ENCODE measurements at regions not wholly inside any gene's neighbourhood (a gene's known extent, or its start where the extent isn't known, plus 50 kb on each side); places are given as distances from the start of the nearest gene placed in this dataset.

- Mint-ChIP-seq H3K27me3 (ENCODE audit: unreplicated experiment) (peaks cover 34% of the 10 kb centered on the region), H3K27ac (ENCODE audit: unreplicated experiment) (no peak overlapping the region), H3K36me3 (ENCODE audit: insufficient read depth, unreplicated experiment) (no peaks in the 10 kb centered on the region), H3K9me3 (ENCODE audit: low read depth, unreplicated experiment) (no peaks in the 10 kb centered on the region), H3K4me3 (ENCODE audit: low read depth, unreplicated experiment) (no peak overlapping the region), H3K4me1 (ENCODE audit: low read depth, unreplicated experiment) (peaks cover 3% of the 10 kb centered on the region)
- no peak for TF ChIP-seq CTCF (IDR thresholded peaks at IDR 0.05; ENCODE audit: unreplicated experiment)
- DNase-seq, result no peak
- CTCF ChIA-PET, result interaction anchor here (0.6 kb wide), 1 partner anchor 87 kb away, joined by 3 read pairs; no protein-coding TSS in a partner anchor
- intact Hi-C loops (cut with micrococcal nuclease; ENCODE audit: unreplicated experiment), result no loop called here
- BruUV-seq (replicated peaks), result no TSS peak
These were observed 61.2 kb upstream of the SIRPA start for GRCh38 chr20:1833728-1834726.

DNA sequence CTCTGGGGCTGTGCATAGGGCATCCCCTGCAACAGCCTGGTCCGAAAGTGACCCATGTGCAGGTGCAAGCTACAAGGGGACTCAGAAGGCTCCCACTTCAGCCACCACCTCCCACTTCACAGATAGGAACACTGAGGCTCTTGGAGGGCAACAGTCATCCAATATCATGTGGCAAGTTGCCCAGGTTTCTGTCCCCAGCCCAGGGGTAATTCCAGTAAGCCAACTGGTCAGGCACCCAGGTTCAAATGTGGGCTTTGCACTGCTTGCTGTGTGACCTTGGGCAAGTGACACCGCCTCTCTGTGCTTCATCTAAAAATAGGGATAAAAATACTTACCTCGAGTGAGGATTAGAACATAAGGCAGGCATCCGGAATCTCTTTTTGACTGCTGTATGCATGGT is 62.0 kb upstream of the SIRPA start:
- Mint-ChIP-seq H3K27ac (ENCODE audit: unreplicated experiment) (no peak overlapping the region), H3K36me3 (ENCODE audit: insufficient read depth, unreplicated experiment) (peaks cover 3% of the 10 kb centered on the region), H3K4me3 (ENCODE audit: low read depth, unreplicated experiment) (no peak overlapping the region), H3K4me1 (ENCODE audit: low read depth, unreplicated experiment) (peaks cover 9% of the 10 kb centered on the region), H3K27me3 (ENCODE audit: unreplicated experiment) (peaks cover 34% of the 10 kb centered on the region), H3K9me3 (ENCODE audit: low read depth, unreplicated experiment) (no peaks in the 10 kb centered on the region)
- no peak for DNase-seq
- CTCF ChIA-PET, result no interaction called here
- TF ChIP-seq CTCF (IDR thresholded peaks at IDR 0.05; ENCODE audit: unreplicated experiment), result no peak
- BruUV-seq (replicated peaks), result no TSS peak
- intact Hi-C loops (cut with micrococcal nuclease; ENCODE audit: unreplicated experiment), result no loop called here

GRCh38 chr20:1832634-1833033 is 62.6 kb upstream of the SIRPA start:
- Mint-ChIP-seq H3K36me3 (ENCODE audit: insufficient read depth, unreplicated experiment) (peaks cover 4% of the 10 kb centered on the region), H3K27me3 (ENCODE audit: unreplicated experiment) (peaks cover 34% of the 10 kb centered on the region), H3K27ac (ENCODE audit: unreplicated experiment) (no peak overlapping the region), H3K4me1 (ENCODE audit: low read depth, unreplicated experiment) (peaks cover 13% of the 10 kb centered on the region), H3K9me3 (ENCODE audit: low read depth, unreplicated experiment) (no peaks in the 10 kb centered on the region), H3K4me3 (ENCODE audit: low read depth, unreplicated experiment) (no peak overlapping the region)
- CTCF ChIA-PET, result interaction anchor here (0.5 kb wide), 1 partner anchor 65 kb away, joined by 3 read pairs; no protein-coding TSS in a partner anchor
- TF ChIP-seq CTCF (IDR thresholded peaks at IDR 0.05; ENCODE audit: unreplicated experiment), result no peak
- no TSS peak for BruUV-seq (replicated peaks)
- no peak for DNase-seq
- intact Hi-C loops (cut with micrococcal nuclease; ENCODE audit: unreplicated experiment), result no loop called here

DNA sequence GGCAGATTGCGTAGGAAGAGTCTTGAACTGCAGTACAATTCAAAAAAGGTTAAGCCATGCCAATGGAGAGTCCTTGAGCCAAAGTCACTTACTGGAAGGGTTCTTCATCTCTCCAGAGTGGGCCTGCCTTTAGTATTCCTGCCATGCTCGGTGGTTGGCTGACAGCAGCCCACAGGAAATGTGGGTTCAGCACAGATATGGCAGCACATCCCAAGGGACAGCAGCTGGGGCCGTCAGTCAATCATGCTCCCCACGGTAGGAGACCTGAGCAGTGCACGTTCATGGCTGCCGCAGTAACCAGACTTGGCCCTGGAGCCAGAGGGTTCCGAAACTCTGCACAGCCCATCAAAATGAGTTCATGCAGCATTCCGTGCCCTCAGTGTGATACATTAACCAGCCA is 63.6 kb upstream of the SIRPA start:
- Mint-ChIP-seq H3K36me3 (ENCODE audit: insufficient read depth, unreplicated experiment) (peaks cover 4% of the 10 kb centered on the region), H3K4me1 (ENCODE audit: low read depth, unreplicated experiment) (peaks cover 13% of the 10 kb centered on the region), H3K4me3 (ENCODE audit: low read depth, unreplicated experiment) (no peak overlapping the region), H3K27ac (ENCODE audit: unreplicated experiment) (no peak overlapping the region), H3K27me3 (ENCODE audit: unreplicated experiment) (peaks cover 25% of the 10 kb centered on the region), H3K9me3 (ENCODE audit: low read depth, unreplicated experiment) (no peaks in the 10 kb centered on the region)
- CTCF ChIA-PET, result no interaction called here
- DNase-seq, result no peak
- intact Hi-C loops (cut with micrococcal nuclease; ENCODE audit: unreplicated experiment), result no loop called here
- BruUV-seq (replicated peaks), result no TSS peak
- no peak for TF ChIP-seq CTCF (IDR thresholded peaks at IDR 0.05; ENCODE audit: unreplicated experiment)
